ENCODE measurements at regions not wholly inside any gene's neighbourhood (a gene's known extent, or its start where the extent isn't known, plus 50 kb on each side); places are given as distances from the start of the nearest gene placed in this dataset.
"Not testable (repeated sequence)": the region's sequence is repeated elsewhere in the genome, so short reads cannot be mapped to it uniquely, and the experiment has no call there.

DNA sequence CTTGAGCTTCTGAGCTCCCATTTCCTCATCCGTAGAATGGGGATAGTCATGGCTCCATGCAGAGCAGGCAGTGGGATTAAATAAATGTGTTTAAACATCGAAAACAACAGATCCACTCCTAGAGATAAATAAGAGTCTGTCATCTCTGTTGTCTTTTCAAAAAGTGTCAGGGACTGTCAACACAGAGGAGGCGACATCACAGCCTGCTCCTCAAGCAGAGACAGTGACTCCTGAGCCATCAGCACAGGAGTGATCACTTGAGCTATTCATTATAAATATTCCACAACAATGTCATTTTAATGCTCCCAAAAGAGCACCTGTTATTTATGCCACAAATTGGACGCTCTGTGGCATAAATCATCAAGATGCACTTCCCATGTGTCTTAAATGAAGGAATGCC is 605.6 kb upstream of the CDH5 start:
- DNase-seq, result no peak

DNA sequence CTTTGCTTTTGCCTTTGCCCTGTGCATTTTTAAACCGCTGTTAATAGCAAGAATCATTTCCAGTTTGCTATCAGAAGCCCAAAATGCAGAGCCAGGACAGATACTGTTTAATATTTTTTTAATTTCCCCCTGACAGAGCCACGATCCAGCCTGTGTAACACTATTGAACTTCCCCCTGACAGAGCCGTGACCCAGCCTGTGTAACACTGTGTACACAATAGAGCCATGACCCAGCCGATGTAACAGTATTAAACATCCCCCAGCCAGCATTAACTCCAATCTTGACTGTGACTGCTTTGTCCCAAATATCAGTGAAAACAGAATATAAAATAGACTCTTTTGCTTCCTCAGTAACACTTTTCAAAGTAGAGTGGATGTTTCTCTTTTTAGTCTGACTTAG is 607.9 kb upstream of the CDH5 start:
- DNase-seq, result no peak

DNA sequence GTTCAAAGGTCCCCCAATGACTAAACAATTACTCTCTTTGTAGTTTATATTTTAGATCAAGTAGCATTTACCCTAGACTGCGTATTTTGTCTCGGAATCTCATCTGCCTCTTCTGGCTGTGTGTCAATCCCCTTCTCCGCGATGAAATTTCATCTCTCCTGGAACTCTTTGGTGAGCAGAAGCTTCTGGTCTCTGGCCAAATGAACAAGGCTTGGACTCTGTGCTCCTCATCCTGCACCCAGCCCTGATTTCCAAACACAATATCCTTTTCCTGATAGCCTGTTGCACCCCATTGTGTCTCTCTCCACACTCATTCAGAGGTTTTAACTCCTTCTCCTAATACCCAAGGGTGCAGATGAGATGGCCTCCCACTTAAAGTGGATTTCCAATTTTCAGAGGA is 609.4 kb upstream of the CDH5 start:
- no peak for DNase-seq

DNA sequence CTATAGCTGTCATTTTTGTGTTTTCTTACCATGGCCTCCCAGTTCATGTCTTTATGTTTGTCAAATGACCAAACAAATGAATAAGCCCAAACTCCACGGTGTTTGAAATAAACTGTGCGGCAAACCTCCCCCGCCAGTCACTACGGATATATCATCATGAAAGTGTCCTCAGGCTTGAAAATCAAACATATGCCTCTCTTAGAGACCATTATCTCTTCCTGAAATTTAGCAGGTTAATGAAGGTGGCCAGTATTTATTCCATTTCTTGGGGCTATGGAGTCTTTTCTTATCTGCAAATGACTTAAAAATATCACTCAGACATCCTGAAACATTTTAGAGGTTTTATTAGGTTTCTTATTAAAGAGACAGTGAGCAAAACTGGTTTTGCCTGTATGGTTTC is 610.3 kb upstream of the CDH5 start:
- no peak for DNase-seq

DNA sequence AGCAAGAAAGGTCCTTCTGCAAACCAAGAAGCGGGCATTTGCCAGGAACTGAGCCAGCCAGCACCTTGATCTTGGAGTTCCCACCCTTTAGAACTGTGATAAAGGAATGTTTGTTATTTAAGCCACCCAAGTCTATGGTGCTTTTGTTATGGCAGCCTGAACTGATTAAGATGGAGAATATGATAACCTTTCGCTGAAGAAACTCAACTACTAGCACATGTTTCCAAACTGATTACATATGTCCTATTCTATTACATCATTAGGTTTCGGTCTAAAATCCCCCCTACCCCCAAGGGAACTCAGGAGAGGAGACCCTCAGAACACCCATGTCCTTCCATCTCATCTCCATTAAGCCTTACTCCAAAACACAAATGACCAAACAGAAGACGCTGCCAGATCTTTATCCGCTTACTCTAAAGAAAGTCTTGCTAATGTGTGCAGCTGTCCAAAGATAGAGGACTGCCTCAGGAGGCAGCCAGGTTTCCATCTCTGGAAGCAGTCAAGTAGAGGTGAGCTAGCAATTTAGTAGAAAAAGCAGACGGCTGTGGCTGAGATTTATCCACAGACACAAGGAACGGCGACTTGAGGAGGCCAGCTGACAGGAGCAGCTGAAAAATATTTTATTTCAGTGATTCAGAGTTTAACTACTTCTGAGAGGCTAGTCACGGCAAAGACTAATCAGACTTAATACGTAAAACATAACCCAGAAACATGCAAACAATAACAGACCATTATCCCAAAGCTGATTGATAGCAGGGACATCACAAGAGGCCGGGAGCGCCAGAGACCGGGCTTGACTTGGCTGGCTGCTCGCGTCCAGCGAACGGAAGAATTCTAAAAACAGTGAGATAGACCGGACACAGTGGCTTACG is 611.4 kb upstream of the CDH5 start:
- DNase-seq, result no peak

DNA sequence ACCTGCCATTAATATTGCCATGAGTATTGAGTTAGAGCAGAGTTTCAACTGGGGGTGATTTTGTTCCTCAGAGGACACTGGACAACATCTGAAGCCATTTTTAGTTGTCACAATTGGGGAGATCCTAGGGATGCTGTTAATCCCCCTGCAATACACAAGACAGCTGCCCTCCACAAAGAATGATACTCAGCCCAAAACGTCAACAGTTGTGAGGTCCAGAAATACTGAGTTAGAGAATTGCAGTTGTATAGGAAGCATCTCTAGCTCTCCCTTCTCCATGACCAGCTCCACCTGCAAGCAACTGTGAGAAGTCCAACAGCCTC is 614.0 kb upstream of the CDH5 start:
- DNase-seq, result no peak

DNA sequence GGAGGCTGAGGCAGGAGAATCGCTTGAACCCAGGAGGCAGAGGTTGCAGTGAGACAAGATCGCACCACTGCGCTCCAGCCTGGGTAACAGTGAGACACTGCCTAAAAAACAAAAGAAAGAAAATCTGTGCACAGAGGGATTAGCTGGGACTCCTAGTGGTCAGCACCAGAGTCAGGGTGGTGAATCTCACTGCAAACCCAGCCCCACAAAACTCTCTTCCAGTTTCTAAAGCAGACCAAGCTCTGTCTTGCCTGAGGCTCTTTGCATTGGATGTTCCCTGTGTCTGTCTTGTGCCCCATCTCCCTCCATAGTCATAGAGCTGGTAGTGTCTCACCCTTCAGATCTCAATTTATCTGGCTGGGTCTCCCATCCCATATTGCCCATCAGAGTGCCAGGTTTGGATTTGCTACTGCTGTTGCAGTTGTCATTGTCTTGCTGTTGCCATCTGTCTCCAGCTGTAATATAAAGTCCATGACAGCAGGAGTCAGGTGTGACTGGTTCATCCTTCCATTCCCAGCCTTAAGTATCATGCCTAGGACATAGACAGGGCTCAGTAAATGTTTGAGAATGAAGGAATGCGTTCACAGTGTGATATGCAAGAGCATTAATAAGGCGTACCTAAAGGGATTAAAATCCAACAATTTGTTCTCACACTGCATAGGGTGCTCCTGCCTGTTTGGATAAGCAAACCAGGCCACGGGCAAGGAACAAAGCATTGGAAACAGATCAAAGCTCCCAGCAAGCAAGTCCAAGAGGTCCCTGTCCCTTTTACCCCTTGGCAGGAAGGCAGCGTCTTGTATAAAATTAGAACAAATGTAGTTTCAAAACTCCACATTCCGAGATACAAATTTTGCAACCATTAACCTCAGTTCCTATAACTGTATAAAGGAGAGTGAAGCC is 614.6 kb upstream of the CDH5 start:
- DNase-seq, result no peak

DNA sequence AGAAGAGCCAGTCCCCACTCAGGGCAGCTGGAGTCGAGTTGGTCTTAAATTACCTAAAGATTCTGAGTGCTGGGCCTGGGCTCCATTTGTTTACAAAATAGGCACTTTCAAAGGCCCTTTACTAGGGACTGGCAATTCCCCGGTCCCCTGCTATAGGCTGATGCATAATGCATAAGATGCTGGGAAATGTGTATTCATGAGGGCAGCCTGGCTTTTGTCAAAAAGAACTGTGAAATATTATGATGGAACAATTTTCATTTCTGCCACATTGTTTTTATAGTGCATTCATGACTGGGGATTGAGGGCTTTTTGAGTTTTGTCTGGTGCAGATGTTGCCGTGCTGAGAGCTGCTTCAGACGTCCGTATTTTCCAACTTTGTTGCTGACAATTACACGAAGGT is 617.0 kb upstream of the CDH5 start:
- DNase-seq, result no peak

DNA sequence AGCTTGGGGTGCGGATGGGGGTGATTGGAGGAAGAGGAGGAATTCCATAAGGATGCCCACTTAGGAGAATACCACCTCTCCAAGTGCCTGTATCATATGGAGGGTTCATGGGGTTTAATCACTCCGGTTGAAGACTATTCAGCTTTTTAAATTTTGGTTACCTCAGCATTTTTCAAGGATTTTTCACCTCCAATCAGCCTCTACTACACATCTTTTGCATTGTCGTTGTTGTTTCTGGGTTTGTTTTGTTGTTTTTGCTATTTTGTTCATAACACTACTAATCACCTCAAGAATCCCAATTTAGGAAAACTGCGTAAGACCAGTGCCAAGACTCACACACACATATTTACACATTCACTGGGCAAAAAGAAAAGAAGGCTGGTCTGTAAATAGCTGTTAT is 619.5 kb upstream of the CDH5 start:
- DNase-seq, result no peak

DNA sequence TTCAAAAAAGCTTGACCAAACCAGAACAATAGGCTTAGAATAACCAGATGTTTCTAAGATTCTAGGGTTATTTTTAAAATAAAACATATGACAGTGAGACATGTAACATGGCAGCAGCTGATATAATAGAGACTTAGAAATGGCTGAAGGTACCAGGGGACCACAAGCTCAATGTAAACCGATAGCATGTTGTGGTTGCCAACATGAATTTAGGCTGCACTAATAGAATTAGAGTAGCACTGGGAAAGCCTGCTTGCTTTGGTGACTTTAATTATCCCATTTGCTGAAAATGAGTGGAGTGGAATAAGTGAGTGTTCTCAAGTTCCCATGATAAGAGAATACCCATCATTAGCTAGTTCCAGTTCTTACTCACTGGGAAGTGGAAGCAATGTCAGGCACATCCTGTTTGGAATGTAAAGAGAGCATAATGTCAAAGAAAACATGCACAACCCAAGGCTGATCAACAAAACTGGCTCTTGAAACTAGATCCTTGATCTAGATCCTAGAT is 621.2 kb upstream of the CDH5 start:
- DNase-seq, result no peak

DNA sequence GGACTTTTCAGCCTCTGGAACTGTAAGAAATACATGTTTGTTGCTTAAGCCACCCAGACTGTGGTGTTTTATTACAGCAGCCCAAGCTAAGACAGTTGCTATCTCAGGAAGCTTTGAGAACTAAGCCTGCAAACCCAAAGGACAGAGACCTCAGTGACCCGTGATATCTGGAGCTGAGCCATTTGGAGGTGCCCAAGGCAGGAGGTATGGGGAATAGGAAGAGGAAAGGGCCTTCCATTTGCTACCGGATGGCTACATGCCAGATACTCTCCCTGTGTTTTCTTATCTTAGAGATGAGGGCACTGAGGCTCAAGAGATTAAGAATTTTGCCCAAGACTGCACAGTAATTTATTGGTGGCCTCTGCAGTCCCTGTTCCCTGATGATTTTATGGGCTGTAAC is 622.1 kb upstream of the CDH5 start:
- no peak for DNase-seq

DNA sequence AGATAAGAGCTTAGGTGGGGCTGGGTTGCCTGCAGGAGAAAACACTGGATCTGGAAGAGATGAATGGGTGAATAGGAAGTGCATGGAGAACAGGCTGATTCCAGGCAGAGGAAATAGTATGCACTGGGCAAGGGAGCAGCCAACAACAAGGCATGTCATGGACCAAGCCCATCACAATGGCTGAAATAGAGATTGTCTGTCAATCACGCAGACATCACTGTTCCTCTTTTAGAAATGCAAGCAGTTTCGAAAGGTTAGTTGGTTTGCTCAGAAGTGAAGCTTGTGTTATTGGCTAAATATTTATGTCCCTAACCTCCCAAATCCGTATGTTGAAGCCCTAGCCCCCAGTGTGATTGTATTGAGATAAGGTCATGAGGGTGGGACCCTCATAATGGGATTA is 621.7 kb upstream of the CDH11 start:
- no peak for DNase-seq

DNA sequence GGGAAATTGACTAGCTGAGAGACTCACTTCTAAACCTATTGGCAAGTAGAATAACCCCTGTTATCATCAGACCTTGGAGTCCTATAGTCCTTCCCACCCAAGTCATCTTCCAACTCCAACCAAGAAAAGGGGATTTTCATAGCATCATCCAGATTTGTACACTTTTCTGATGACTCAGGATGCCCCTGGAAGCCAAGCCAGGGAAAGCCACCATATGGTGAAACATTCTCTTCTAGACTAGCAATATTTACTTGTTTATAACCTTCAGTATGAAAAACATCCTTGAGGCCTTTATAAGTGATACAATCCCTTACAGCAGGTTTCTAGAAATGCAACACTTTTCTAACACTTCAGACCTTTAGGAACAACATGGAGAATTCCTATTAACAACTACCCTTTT is 618.8 kb upstream of the CDH11 start:
- DNase-seq, result no peak

DNA sequence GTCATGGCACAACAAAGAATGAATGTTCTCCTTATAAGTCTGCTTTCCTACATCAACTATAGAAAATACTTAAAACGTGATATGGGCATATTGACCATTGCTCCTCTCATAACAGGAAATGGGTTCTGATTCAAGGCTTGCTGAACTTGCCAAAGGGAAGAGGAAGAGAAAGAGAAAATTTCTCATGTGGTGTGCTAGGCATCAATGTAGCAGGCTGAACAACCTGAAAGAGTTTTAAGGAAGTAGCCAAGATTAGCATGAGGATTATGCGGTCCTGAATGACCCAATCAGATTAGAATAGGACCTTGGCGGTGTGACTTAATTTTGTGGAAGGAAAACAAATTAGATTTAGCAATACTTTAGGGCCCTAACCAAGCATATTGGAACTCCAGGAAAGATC is 617.7 kb upstream of the CDH11 start:
- DNase-seq, result no peak

DNA sequence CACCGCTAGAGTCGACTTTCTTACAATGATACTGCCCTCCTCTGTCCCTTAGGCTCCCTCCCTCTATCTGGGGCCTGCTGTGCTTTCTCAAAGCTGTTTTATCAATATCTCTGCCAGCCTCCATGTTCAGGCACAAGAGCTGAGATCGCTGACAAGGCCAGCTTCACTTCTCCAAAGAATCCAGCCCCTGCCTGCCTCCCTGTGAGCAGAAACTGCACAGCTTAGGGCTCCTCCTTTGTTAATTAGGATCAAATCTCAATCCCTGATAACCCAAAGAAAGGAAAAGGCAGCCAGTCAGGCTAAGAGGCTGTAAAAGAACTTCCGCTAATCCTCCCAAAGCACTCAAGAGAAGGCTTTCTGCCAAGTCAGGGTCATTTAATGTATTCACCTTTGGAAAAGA is 616.0 kb upstream of the CDH11 start:
- DNase-seq, result no peak

DNA sequence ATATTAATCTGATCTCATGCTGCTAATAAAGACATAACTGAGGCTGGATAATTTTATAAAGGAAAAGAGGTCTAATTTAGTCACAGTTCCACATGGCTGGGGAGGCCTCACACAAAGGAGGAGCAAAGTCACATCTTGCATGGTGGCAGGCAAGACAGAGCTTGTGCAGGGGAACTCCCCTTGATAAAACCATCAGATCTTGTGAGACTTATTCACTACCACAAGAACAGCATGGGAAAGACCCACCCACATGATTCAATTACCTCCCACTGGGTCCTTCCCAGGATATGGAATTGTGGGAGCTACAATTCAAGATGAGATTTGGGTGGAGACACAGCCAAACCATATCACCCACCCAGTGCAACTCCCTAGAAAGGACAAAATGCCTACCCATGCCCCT is 613.8 kb upstream of the CDH11 start:
- not testable (repeated sequence) for DNase-seq

DNA sequence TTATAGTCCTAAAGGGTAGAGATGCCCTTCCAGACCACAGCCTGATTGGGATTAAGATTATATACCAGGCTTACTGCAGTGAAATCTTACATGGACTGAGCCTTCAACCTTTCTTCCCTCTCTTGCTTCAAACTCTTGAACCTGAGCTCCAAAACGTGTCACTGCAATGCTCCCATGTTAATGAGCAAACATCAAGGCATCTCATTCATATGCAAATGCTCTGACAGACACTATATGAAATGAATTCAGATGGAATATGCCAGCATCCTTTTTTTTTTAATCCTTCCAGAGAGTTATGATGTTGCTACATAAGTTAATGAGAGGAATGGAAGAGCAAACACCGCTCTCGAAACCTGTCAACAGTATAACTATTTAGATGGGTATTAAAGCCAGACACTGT is 611.9 kb upstream of the CDH11 start:
- DNase-seq, result no peak

DNA sequence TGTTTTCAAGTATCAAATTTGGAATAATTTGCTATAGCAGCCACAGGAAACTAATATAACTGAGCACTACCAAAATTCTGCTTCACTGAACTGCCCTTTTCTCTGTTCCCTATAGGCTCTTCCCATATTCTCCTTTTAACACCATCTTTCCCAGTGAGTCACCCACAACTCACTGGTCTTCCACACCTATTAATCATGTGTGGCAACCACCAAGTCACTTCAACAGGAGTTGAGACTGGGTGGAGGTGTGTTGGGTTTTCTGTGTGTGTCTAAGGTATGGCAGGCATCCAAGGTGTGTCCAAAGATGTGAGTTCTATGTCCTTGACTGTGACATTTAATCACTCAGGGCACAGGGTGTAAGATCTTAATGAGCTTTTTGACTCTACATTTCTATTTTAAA is 610.0 kb upstream of the CDH11 start:
- no peak for DNase-seq

DNA sequence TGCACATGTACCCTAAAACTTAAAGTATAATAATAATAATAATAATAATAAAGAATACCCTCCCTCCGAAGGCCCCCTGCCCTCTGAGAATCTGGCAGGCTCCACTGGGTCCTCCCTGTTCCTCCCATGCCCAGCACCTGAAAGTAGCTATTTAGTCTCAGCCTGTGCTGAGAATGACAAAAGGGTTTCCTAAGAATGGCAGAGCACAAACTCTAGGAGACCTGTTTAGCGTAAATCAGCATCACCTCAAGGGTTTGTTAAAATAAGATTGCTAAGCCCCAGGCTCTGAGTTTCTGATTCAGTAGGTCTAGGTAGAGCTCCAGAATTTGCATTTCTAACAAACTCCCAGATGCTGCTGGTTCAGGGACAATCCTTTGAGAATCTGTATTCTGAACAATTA is 606.8 kb upstream of the CDH11 start:
- DNase-seq, result no peak

DNA sequence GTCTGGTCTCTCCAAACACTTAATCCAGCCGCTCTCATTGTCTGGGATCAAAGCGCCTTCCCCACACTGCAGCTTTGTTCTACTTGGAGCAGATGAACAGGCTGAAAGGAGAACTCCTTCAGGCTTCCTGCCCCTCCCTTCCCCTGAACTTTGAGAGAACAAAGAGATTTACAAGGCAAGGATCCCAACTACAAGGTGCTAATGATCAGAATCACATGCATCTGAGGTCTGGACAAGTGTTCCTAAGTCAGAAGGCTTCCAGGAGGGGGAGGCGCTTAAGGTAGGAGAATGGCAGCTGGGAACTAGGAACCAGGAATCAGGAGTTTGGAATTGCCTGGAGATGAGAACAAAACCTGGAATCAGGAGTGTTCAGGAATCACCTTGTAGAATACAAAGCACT is 606.3 kb upstream of the CDH11 start:
- no peak for DNase-seq

DNA sequence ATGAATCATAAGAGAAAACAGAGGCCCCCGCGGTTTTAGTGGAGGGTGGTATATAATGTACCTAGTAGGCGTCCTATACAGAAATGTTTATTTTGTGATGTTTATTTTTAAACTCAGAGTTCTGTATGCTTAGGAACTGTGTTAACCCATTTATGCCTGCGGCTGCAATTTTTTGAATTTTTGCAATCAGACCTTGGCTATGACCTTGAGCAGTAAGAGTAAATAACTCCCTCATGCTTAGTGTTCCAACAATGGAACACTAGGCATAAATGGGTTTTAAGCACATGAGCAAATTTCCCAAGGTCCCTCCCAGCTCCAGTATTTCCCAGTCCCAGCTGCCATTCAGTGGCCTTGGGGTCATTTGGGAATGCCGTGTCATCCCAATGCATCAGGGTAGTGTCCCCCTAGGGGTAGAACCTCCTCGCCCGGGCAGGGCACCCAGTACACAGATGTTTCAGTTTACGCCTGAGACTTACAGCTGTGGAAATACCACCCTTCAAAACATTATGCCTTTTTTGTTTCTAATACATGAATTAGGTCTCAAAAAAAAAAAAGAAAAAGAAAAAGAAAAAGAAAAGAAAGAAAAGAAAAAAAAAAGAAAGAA is 605.8 kb upstream of the CDH11 start:
- DNase-seq, result no peak

DNA sequence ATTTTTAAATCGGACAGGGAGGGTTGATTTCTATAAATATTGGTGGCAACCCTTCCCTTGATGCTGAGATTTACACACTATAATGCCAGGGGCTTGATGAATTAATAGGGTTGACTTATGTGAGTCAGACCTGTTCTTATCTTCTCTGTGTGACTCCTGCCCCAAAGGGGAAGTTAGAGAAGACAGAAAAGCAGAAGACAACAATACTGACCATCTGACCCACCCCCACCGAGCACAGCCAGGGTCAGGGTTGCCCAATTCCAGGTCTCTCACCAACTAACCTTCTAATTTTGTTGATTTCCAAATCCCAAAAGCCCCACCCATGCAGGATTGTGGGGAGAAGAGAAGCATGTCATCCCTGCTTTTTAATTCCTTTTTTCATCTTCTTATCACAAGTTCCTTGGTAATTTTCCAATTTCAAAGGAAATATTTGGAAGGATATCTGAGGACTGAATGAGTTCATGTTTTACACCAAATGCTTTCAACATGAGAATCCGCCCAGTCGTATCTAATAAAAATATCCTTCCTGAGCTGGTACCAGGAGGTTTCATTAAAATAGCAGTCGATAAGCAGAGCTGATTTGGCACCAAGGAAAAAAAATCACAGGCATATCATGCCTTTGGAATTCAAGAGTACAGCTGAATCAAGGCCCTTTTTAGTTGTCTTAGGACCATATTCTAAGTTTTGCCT is 603.4 kb upstream of the CDH11 start:
- no peak for DNase-seq

DNA sequence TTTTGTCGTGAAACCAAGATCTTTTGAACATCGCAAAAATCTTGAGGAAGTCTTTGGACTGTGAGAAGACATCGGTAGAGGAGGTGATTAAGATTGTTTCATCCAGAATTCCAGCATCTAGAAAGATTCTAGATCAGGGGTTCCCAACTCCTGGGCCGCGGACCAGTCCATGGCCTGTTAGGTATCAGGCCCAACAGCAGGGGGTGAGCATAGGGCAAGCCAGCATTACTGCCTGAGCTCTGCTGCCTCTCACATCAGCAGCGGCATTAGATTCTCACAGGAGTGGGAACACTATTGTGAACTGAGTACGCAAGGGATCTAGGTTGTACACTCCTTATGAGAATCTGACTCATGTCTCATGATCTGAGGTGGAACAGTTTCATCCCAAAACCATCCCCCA is 600.6 kb upstream of the CDH11 start:
- no peak for DNase-seq
